H9 (cell line): ENCODE measurements at regions not wholly inside any gene's neighbourhood (a gene's known extent, or its start where the extent isn't known, plus 50 kb on each side); places are given as distances from the start of the nearest gene placed in this dataset.

Experiments
- DNase-seq: peaks from one replicate; pipeline ENCODE4 v3.0.0-alpha.2; 2017
- H2AFZ ChIP-seq: one replicate; pipeline ENCODE4 v1.6.1; 2013; ENCODE audit warnings: mild to moderate bottlenecking, low read length, control low read depth, moderate library complexity
- H2AK5ac ChIP-seq: 2 replicates; pipeline ENCODE4 v1.6.1; 2013; ENCODE audit warnings: low read length, control low read depth, mixed read lengths; ENCODE audit not compliant: insufficient read length
- H2BK120ac ChIP-seq: one replicate; pipeline ENCODE4 v1.6.1; 2013; ENCODE audit warnings: low read depth, mild to moderate bottlenecking, low read length, control low read depth, inconsistent platforms; ENCODE audit not compliant: poor library complexity, severe bottlenecking
- H2BK12ac ChIP-seq: 2 replicates; pipeline ENCODE4 v1.6.1; 2013; ENCODE audit warnings: low read length, control low read depth, mixed read lengths, low read depth; ENCODE audit not compliant: insufficient read length
- H2BK15ac ChIP-seq: 2 replicates; pipeline ENCODE4 v1.6.1; 2013; ENCODE audit warnings: low read depth, low read length, control low read depth
- H2BK20ac ChIP-seq: one replicate; pipeline ENCODE4 v1.6.1; 2013; ENCODE audit warnings: low read depth, mild to moderate bottlenecking, low read length, control low read depth, inconsistent platforms; ENCODE audit not compliant: poor library complexity, severe bottlenecking
- H2BK5ac ChIP-seq: 2 replicates; pipeline ENCODE4 v1.6.1; 2013; ENCODE audit warnings: low read length, control low read depth, mixed read lengths; ENCODE audit not compliant: insufficient read length
- H3K14ac ChIP-seq: 2 replicates; pipeline ENCODE4 v1.6.1; 2013; ENCODE audit warnings: low read length, control low read depth; ENCODE audit not compliant: insufficient read depth
- H3K18ac ChIP-seq: 2 replicates; pipeline ENCODE4 v1.6.1; 2013; ENCODE audit warnings: low read depth, mild to moderate bottlenecking, mixed read lengths, low read length, control low read depth; ENCODE audit not compliant: insufficient read length
- H3K23ac ChIP-seq: 2 replicates; pipeline ENCODE4 v1.6.1; 2013; ENCODE audit warnings: low read length, control low read depth, mixed read lengths, low read depth; ENCODE audit not compliant: insufficient read length
- H3K23me2 ChIP-seq: 2 replicates; pipeline ENCODE4 v1.6.1; 2013; ENCODE audit warnings: low read depth, mild to moderate bottlenecking, mixed read lengths, low read length, control low read depth; ENCODE audit not compliant: insufficient read length, poor library complexity, severe bottlenecking
- H3K27ac ChIP-seq: 2 replicates; pipeline ENCODE4 v1.5.1; 2013; ENCODE audit warnings: low read length, control low read depth, mixed read lengths, low read depth; ENCODE audit not compliant: insufficient read length
- H3K27me3 ChIP-seq: 2 replicates; pipeline ENCODE4 v1.6.1; 2013; ENCODE audit warnings: low read length, control low read depth, inconsistent platforms; ENCODE audit not compliant: insufficient read depth
- H3K4ac ChIP-seq: 2 replicates; pipeline ENCODE4 v1.6.1; 2013; ENCODE audit warnings: low read depth, mild to moderate bottlenecking, control low read depth, inconsistent platforms, low read length, moderate library complexity
- H3K4me1 ChIP-seq: 2 replicates; pipeline ENCODE4 v1.6.1; 2013; ENCODE audit warnings: low read length, control low read depth, inconsistent platforms; ENCODE audit not compliant: insufficient read depth
- H3K4me2 ChIP-seq: 2 replicates; pipeline ENCODE4 v1.6.1; 2013; ENCODE audit warnings: low read length, control low read depth, mixed read lengths; ENCODE audit not compliant: insufficient read length, insufficient read depth
- H3K56ac ChIP-seq: 2 replicates; pipeline ENCODE4 v1.6.1; 2013; ENCODE audit warnings: low read depth, mild to moderate bottlenecking, mixed read lengths, low read length, control low read depth; ENCODE audit not compliant: insufficient read length
- H3K79me1 ChIP-seq: 2 replicates; pipeline ENCODE4 v1.6.1; 2013; ENCODE audit warnings: low read depth, mild to moderate bottlenecking, moderate library complexity, low read length, control low read depth, inconsistent platforms; ENCODE audit not compliant: insufficient read depth, poor library complexity, severe bottlenecking
- H3K79me2 ChIP-seq: 2 replicates; pipeline ENCODE4 v1.6.1; 2013; ENCODE audit warnings: low read length, control low read depth, inconsistent platforms; ENCODE audit not compliant: insufficient read depth
- H3K9ac ChIP-seq: 2 replicates; pipeline ENCODE4 v1.6.1; 2013; ENCODE audit warnings: low read length, control low read depth, mixed read lengths; ENCODE audit not compliant: insufficient read length; ENCODE audit errors: extremely low read depth
- H3K9me3 ChIP-seq: one replicate; pipeline ENCODE4 v1.6.1; 2013; ENCODE audit warnings: low read depth, low read length, inconsistent platforms; ENCODE audit not compliant: control insufficient read depth
- H3T11ph ChIP-seq: one replicate; pipeline ENCODE4 v1.6.1; 2013; ENCODE audit warnings: mild to moderate bottlenecking, low read length, control low read depth, inconsistent platforms
- H4K20me1 ChIP-seq: one replicate; pipeline ENCODE4 v1.6.1; 2013; ENCODE audit not compliant: control insufficient read depth, insufficient read length, insufficient read depth
- H4K5ac ChIP-seq: 2 replicates; pipeline ENCODE4 v1.6.1; 2013; ENCODE audit warnings: low read depth, mild to moderate bottlenecking, mixed read lengths, low read length, control low read depth; ENCODE audit not compliant: insufficient read length
- H4K8ac ChIP-seq: replicated peaks from 2 replicates; pipeline ENCODE4 v1.6.1; 2013; ENCODE audit warnings: low read length, control low read depth, mixed read lengths, low read depth; ENCODE audit not compliant: insufficient read length
- H4K91ac ChIP-seq: 2 replicates; pipeline ENCODE4 v1.6.1; 2013; ENCODE audit warnings: low read depth, mild to moderate bottlenecking, moderate library complexity, mixed read lengths, low read length, control low read depth; ENCODE audit not compliant: insufficient read length
- H3K27ac Mint-ChIP-seq, 3 experiments: 2 replicates in 2 of 3; 3 replicates in 1 of 3; pipeline ENCODE4 v1.8.0; 2020 to 2021; ENCODE audit warnings: mixed read lengths in 3 of 3, mild to moderate bottlenecking in 1 of 3, moderate library complexity in 1 of 3
- H3K27me3 Mint-ChIP-seq: 2 replicates; pipeline ENCODE4 v1.8.0; 2021; ENCODE audit warnings: low read depth, mild to moderate bottlenecking, moderate library complexity, mixed read lengths
- H3K36me3 Mint-ChIP-seq, 3 experiments: 2 replicates in 2 of 3; 3 replicates in 1 of 3; pipeline ENCODE4 v1.8.0; 2020 to 2021; ENCODE audit warnings: low read depth in 3 of 3, mixed read lengths in 3 of 3; ENCODE audit not compliant: insufficient read depth in 1 of 3
- H3K4me1 Mint-ChIP-seq, 2 experiments: 2 replicates each; pipeline ENCODE4 v1.8.0; 2020; ENCODE audit warnings: mixed read lengths in 2 of 2
- H3K4me3 Mint-ChIP-seq, 2 experiments: 2 replicates in 1 of 2; 3 replicates in 1 of 2; pipeline ENCODE4 v1.8.0; 2020 to 2021; ENCODE audit warnings: mild to moderate bottlenecking in 2 of 2, mixed read lengths in 2 of 2, moderate library complexity in 1 of 2
- H3K9me3 Mint-ChIP-seq, 2 experiments: 2 replicates in 1 of 2; 3 replicates in 1 of 2; pipeline ENCODE4 v1.8.0; 2020; ENCODE audit warnings: mild to moderate bottlenecking in 2 of 2, mixed read lengths in 2 of 2, moderate library complexity in 1 of 2
- WGBS: extraction: QIAGEN DNeasy Blood & Tissue Kit; methylation state at CpG from one replicate; pipeline ENCODE4 v1.1.7; 2013; ENCODE audit warnings: missing lambda C conversion rate, low lambda C conversion rate, mixed read lengths; ENCODE audit not compliant: insufficient read length; ENCODE audit errors: extremely low coverage; 5-methylcytosine and 5-hydroxymethylcytosine counted together
- TF ChIP-seq, protein P1 (sequence below): fragments of 200-600 bp; sonication (generic); conservative IDR thresholded peaks from 3 replicates; pipeline ENCODE4 v1.8.0; 2021; ENCODE audit warnings: antibody characterized with exemption, mild to moderate bottlenecking

DNA sequence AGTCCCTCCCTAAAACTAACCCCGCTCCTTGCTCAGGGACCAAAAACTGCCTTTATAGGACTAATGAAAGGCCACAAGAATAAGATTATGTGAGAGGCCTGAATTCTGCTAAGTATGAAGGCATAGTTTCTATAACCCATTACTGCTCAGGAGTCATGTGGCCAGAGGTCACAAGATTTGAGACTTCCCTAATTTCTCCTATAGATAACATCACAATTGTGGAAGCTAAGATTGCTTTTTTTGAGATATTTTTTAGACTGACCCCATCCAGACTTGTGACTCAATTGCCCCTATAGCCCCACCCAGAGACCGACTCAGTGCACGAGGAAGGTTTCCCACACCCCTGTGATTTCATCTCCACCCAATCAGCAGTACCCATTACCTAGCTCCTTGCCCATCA lies 504.1 kb upstream of the GOT2 start:
- H3T11ph ChIP-seq, result no peak overlapping the region
- no peaks in the 10 kb centered on the region for H3K23me2 ChIP-seq
- no peaks in the 10 kb centered on the region for H3K9me3 ChIP-seq
- no peak overlapping the region for H2BK15ac ChIP-seq
- H2BK120ac ChIP-seq, result no peak overlapping the region
- H3K27me3 ChIP-seq, result no peaks in the 10 kb centered on the region
- no peak overlapping the region for H4K5ac ChIP-seq
- H3K56ac ChIP-seq, result no peak overlapping the region
- peaks cover 9% of the 10 kb centered on the region for H3K4me1 ChIP-seq
- H3K4ac ChIP-seq, result no peak overlapping the region
- Mint-ChIP-seq H3K27me3 (no peaks in the 10 kb centered on the region), H3K4me3 (no peak overlapping the region), H3K36me3 (no peaks in the 10 kb centered on the region; a peak in 2 of 7 replicates), H3K27ac (no peak overlapping the region), H3K4me1 (peaks cover 21% of the 10 kb centered on the region in 2 experiments), H3K9me3 (no peaks in the 10 kb centered on the region; a peak in 1 of 5 replicates)
- H3K14ac ChIP-seq, result no peak overlapping the region
- no peaks in the 10 kb centered on the region for H3K79me2 ChIP-seq
- TF ChIP-seq, protein P1, sequence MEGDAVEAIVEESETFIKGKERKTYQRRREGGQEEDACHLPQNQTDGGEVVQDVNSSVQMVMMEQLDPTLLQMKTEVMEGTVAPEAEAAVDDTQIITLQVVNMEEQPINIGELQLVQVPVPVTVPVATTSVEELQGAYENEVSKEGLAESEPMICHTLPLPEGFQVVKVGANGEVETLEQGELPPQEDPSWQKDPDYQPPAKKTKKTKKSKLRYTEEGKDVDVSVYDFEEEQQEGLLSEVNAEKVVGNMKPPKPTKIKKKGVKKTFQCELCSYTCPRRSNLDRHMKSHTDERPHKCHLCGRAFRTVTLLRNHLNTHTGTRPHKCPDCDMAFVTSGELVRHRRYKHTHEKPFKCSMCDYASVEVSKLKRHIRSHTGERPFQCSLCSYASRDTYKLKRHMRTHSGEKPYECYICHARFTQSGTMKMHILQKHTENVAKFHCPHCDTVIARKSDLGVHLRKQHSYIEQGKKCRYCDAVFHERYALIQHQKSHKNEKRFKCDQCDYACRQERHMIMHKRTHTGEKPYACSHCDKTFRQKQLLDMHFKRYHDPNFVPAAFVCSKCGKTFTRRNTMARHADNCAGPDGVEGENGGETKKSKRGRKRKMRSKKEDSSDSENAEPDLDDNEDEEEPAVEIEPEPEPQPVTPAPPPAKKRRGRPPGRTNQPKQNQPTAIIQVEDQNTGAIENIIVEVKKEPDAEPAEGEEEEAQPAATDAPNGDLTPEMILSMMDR, result no peak
- H3K23ac ChIP-seq, result no peak overlapping the region
- no peak overlapping the region for H2BK20ac ChIP-seq
- no CpG with 5 or more reads among the region's 3 CpGs for WGBS
- H2BK5ac ChIP-seq, result no peak overlapping the region
- H3K27ac ChIP-seq, result no peak overlapping the region
- H2AFZ ChIP-seq, result no peak overlapping the region
- H3K4me2 ChIP-seq, result no peak overlapping the region
- no peak overlapping the region for H4K8ac ChIP-seq
- no peak overlapping the region for H2AK5ac ChIP-seq
- no peak overlapping the region for H4K91ac ChIP-seq
- no peak for DNase-seq
- no peak overlapping the region for H3K18ac ChIP-seq
- H3K79me1 ChIP-seq, result no peaks in the 10 kb centered on the region
- H4K20me1 ChIP-seq, result no peaks in the 10 kb centered on the region
- H3K9ac ChIP-seq, result no peak overlapping the region
- H2BK12ac ChIP-seq, result no peak overlapping the region
